ENCODE measurements at regions not wholly inside any gene's neighbourhood (a gene's known extent, or its start where the extent isn't known, plus 50 kb on each side); places are given as distances from the start of the nearest gene placed in this dataset.

- no peak for DNase-seq (ENCODE audit: low read depth, low spot score)
Measured at GRCh38 chr1:193699261-193699660, 512.8 kb upstream of the B3GALT2 start.

GRCh38 chr1:193697776-193698175 is 511.4 kb upstream of the B3GALT2 start:
- no peak for DNase-seq (ENCODE audit: low read depth, low spot score)

GRCh38 chr1:193697115-193697762 is 510.8 kb upstream of the B3GALT2 start:
- DNase-seq (ENCODE audit: low read depth, low spot score): no peak

- DNase-seq (ENCODE audit: low read depth, low spot score): no peak
Measured at GRCh38 chr1:193694741-193695140, 508.3 kb upstream of the B3GALT2 start.

- DNase-seq (ENCODE audit: low read depth, low spot score): no peak
Measured at GRCh38 chr1:193685986-193686385, 499.6 kb upstream of the B3GALT2 start.

- DNase-seq (ENCODE audit: low read depth, low spot score): no peak
Measured at GRCh38 chr1:193681422-193681821, 495.0 kb upstream of the B3GALT2 start.

GRCh38 chr1:193680924-193681316 is 494.5 kb upstream of the B3GALT2 start:
- DNase-seq (ENCODE audit: low read depth, low spot score): no peak

GRCh38 chr1:193680247-193680923 is 494.0 kb upstream of the B3GALT2 start:
- DNase-seq (ENCODE audit: low read depth, low spot score): no peak

GRCh38 chr1:193677874-193678273 is 491.5 kb upstream of the B3GALT2 start:
- no peak for DNase-seq (ENCODE audit: low read depth, low spot score)

- no peak for DNase-seq (ENCODE audit: low read depth, low spot score)
Measured at GRCh38 chr1:193676996-193677549, 490.7 kb upstream of the B3GALT2 start.

GRCh38 chr1:193674292-193674944 is 488.0 kb upstream of the B3GALT2 start:
- no peak for DNase-seq (ENCODE audit: low read depth, low spot score)

- no peak for DNase-seq (ENCODE audit: low read depth, low spot score)
Measured at GRCh38 chr1:193666485-193667083, 480.2 kb upstream of the B3GALT2 start.

GRCh38 chr1:193663965-193664364 is 477.6 kb upstream of the B3GALT2 start:
- DNase-seq (ENCODE audit: low read depth, low spot score): no peak

- DNase-seq (ENCODE audit: low read depth, low spot score): no peak
Measured at GRCh38 chr1:193662030-193662429, 475.6 kb upstream of the B3GALT2 start.

GRCh38 chr1:193661385-193661784 is 475.0 kb upstream of the B3GALT2 start:
- no peak for DNase-seq (ENCODE audit: low read depth, low spot score)

- DNase-seq (ENCODE audit: low read depth, low spot score): no peak
Measured at GRCh38 chr1:193660428-193660827, 474.0 kb upstream of the B3GALT2 start.

GRCh38 chr1:193658691-193659090 is 472.3 kb upstream of the B3GALT2 start:
- no peak for DNase-seq (ENCODE audit: low read depth, low spot score)

GRCh38 chr1:193658081-193658480 is 471.7 kb upstream of the B3GALT2 start:
- DNase-seq (ENCODE audit: low read depth, low spot score): no peak

GRCh38 chr1:193657552-193657951 is 471.1 kb upstream of the B3GALT2 start:
- no peak for DNase-seq (ENCODE audit: low read depth, low spot score)

- DNase-seq (ENCODE audit: low read depth, low spot score): no peak
Measured at GRCh38 chr1:193656841-193657240, 470.4 kb upstream of the B3GALT2 start.

- no peak for DNase-seq (ENCODE audit: low read depth, low spot score)
Measured at GRCh38 chr1:193654951-193655735, 468.7 kb upstream of the B3GALT2 start.
